GM12891 (cell line): ENCODE measurements at regions not wholly inside any gene's neighbourhood (a gene's known extent, or its start where the extent isn't known, plus 50 kb on each side); places are given as distances from the start of the nearest gene placed in this dataset.

Source experiments
- POLR2A ChIP-seq: IDR thresholded peaks from 2 replicates; pipeline ENCODE4 v1.6.1; 2011; ENCODE audit warnings: low read depth, low read length, control low read depth
- POLR2AphosphoS5 ChIP-seq: IDR thresholded peaks from 2 replicates; pipeline ENCODE4 v1.6.1; 2011; ENCODE audit warnings: low read depth, low read length, control low read depth
- POU2F2 ChIP-seq: IDR thresholded peaks from 2 replicates; pipeline ENCODE4 v1.6.1; 2011; ENCODE audit warnings: low read depth, mild to moderate bottlenecking, control low read depth, low read length, moderate library complexity

GRCh38 chr16:52709306-52709705 lies 162.4 kb upstream of the TOX3 start:
- TF ChIP-seq POLR2AphosphoS5: no peak
- TF ChIP-seq POLR2A: no peak
- no peak for TF ChIP-seq POU2F2
